SK-N-SH (cell line): ENCODE measurements at regions not wholly inside any gene's neighbourhood (a gene's known extent, or its start where the extent isn't known, plus 50 kb on each side); places are given as distances from the start of the nearest gene placed in this dataset.

ENCODE experiments used
- CTCF ChIA-PET: fragments of 300-600, 350-600 bp; formaldehyde crosslinking; extraction: SDS; loops from one replicate; lab custom pipeline; 2021; lab: Yijun Ruan, JAX
- POLR2A ChIA-PET: fragments of 350-600 bp; sonication (Branson Sonifier 250); formaldehyde crosslinking; extraction: SDS; loops from one replicate; lab custom pipeline; 2020; ENCODE audit warnings: antibody characterized with exemption, inconsistent platforms; lab: Yijun Ruan, JAX
- DNase-seq: peaks from one replicate; pipeline ENCODE4 v3.0.0; 2012
- H2AFZ ChIP-seq: fragments of 200-600 bp; sonication (generic); 2 replicates; pipeline ENCODE4 v1.8.1; 2016; ENCODE audit warnings: antibody characterized with exemption, mild to moderate bottlenecking, low read depth
- H3F3A ChIP-seq: fragments of 200-600 bp; sonication (generic); replicated peaks from 2 replicates; pipeline ENCODE3; 2016; ENCODE audit warnings: antibody characterized with exemption, mild to moderate bottlenecking; ENCODE audit not compliant: insufficient read depth
- H3K27ac ChIP-seq, 2 experiments: fragments of 200-500 bp in 1 of 2; fragments of 200-600 bp in 1 of 2; sonication (Bioruptor generic) in 1 of 2; sonication (generic), shearing (Covaris generic) in 1 of 2; 2 replicates each; pipeline versions ENCODE4 v1.5.1 to v1.6.1; 2014 to 2016; ENCODE audit warnings: low read depth in 2 of 2, inconsistent platforms in 1 of 2, low read length in 1 of 2, mild to moderate bottlenecking in 1 of 2, mixed read lengths in 1 of 2
- H3K27me3 ChIP-seq: fragments of 200-600 bp; sonication (generic), shearing (Covaris generic); 2 replicates; pipeline ENCODE4 v1.6.1; 2016; ENCODE audit warnings: mixed run types; ENCODE audit not compliant: insufficient read depth
- H3K36me3 ChIP-seq, 2 experiments: fragments of 200-500 bp in 1 of 2; fragments of 200-600 bp in 1 of 2; sonication (Bioruptor generic) in 1 of 2; sonication (generic) in 1 of 2; replicated peaks in 1 of 2; 2 replicates each; pipeline versions ENCODE3 to v1.5.1; 2014 to 2016; ENCODE audit warnings: low read length in 1 of 2, mild to moderate bottlenecking in 1 of 2; ENCODE audit not compliant: insufficient read depth in 2 of 2, control insufficient read depth in 1 of 2
- H3K4me1 ChIP-seq, 2 experiments: fragments of 200-500 bp in 1 of 2; fragments of 200-600 bp in 1 of 2; sonication (Bioruptor generic) in 1 of 2; sonication (generic), shearing (Covaris generic) in 1 of 2; 2 replicates each; pipeline versions ENCODE4 v1.5.1 to v1.6.1; 2014 to 2016; ENCODE audit warnings: low read depth in 1 of 2, low read length in 1 of 2, mixed run types in 1 of 2; ENCODE audit not compliant: insufficient read depth in 2 of 2, control insufficient read depth in 1 of 2
- H3K4me2 ChIP-seq: fragments of 200-600 bp; sonication (generic), shearing (Covaris generic); 2 replicates; pipeline ENCODE4 v1.6.1; 2017; ENCODE audit warnings: mixed run types
- H3K4me3 ChIP-seq, 2 experiments: fragments of 200-500 bp in 1 of 2; fragments of 200-600 bp in 1 of 2; sonication (Bioruptor generic) in 1 of 2; sonication (generic), shearing (Covaris generic) in 1 of 2; 2 replicates each; pipeline versions ENCODE4 v1.5.1 to v1.8.1; 2014 to 2016; ENCODE audit warnings: low read depth in 2 of 2, inconsistent platforms in 1 of 2, low read length in 1 of 2, mild to moderate bottlenecking in 1 of 2, mixed read lengths in 1 of 2, moderate library complexity in 1 of 2
- H3K79me2 ChIP-seq: fragments of 200-600 bp; sonication (generic); 2 replicates; pipeline ENCODE4 v1.8.1; 2017; ENCODE audit warnings: mild to moderate bottlenecking; ENCODE audit not compliant: insufficient read depth
- H3K9ac ChIP-seq: fragments of 200-600 bp; sonication (generic); 2 replicates; pipeline ENCODE4 v1.6.1; 2017; ENCODE audit warnings: mixed run types
- H3K9me2 ChIP-seq: fragments of 200-600 bp; sonication (generic); 2 replicates; pipeline ENCODE4 v1.6.1; 2017; ENCODE audit warnings: mixed run types
- H3K9me3 ChIP-seq: fragments of 200-600 bp; sonication (generic); 2 replicates; pipeline ENCODE4 v1.6.1; 2017; ENCODE audit warnings: mixed run types, mild to moderate bottlenecking, moderate library complexity
- H4K20me1 ChIP-seq: fragments of 200-600 bp; sonication (generic); 2 replicates; pipeline ENCODE4 v1.6.1; 2017; ENCODE audit warnings: mild to moderate bottlenecking, mixed run types; ENCODE audit not compliant: insufficient read depth
- CHD2 ChIP-seq: fragments of 150-350 bp; IDR thresholded peaks from 2 replicates; pipeline ENCODE4 v1.6.1; 2018; ENCODE audit warnings: low read length; ENCODE audit not compliant: partially characterized antibody
- ELF1 ChIP-seq: IDR thresholded peaks from 2 replicates; pipeline ENCODE4 v1.4.0; 2012
- FOSL2 ChIP-seq: IDR thresholded peaks from 2 replicates; pipeline ENCODE4 v1.4.0; 2012; ENCODE audit warnings: low read depth, mild to moderate bottlenecking, moderate library complexity, borderline replicate concordance
- GABPA ChIP-seq: IDR thresholded peaks from 2 replicates; pipeline ENCODE4 v1.4.0; 2012; ENCODE audit warnings: low read depth, mild to moderate bottlenecking
- GATA2 ChIP-seq: sonication (generic); formaldehyde crosslinking; IDR thresholded peaks from 2 replicates; pipeline ENCODE4 v1.5.0; 2020; ENCODE audit warnings: mild to moderate bottlenecking, missing genetic modification reagents
- JUND ChIP-seq: IDR thresholded peaks from 2 replicates; pipeline ENCODE4 v1.4.0; 2012
- MEF2A ChIP-seq: IDR thresholded peaks from 2 replicates; pipeline ENCODE4 v1.4.0; 2012; ENCODE audit warnings: low read depth, borderline replicate concordance
- NRF1 ChIP-seq: IDR thresholded peaks from 2 replicates; pipeline ENCODE4 v1.6.1; 2012; ENCODE audit warnings: low read depth, mild to moderate bottlenecking, low read length
- POLR2AphosphoS5 ChIP-seq: IDR thresholded peaks from 2 replicates; pipeline ENCODE4 v1.6.1; 2012; ENCODE audit warnings: low read depth, low read length
- RCOR1 ChIP-seq: fragments of 150-350 bp; IDR thresholded peaks from 2 replicates; pipeline ENCODE4 v1.6.1; 2017; ENCODE audit warnings: antibody characterized with exemption, low read length
- SIN3A ChIP-seq: IDR thresholded peaks from 2 replicates; pipeline ENCODE4 v1.6.1; 2012; ENCODE audit warnings: low read depth, mild to moderate bottlenecking, low read length, moderate library complexity, borderline replicate concordance
- SMC3 ChIP-seq: IDR thresholded peaks from 2 replicates; pipeline ENCODE4 v1.6.1; 2012; ENCODE audit warnings: low read depth, low read length, improper control_type of control experiment
- TAF1 ChIP-seq: IDR thresholded peaks from 2 replicates; pipeline ENCODE4 v1.6.1; 2012; ENCODE audit warnings: low read depth, mild to moderate bottlenecking, low read length, moderate library complexity, borderline replicate concordance
- TCF12 ChIP-seq: IDR thresholded peaks from 2 replicates; pipeline ENCODE4 v1.4.0; 2012
- YY1 ChIP-seq: IDR thresholded peaks from 2 replicates; pipeline ENCODE4 v1.4.0; 2012; ENCODE audit warnings: low read depth, mild to moderate bottlenecking
- WGBS: methylation state at CpG from one replicate; pipeline ENCODE4 v1.1.6; 2017; ENCODE audit warnings: low lambda C conversion rate; 5-methylcytosine and 5-hydroxymethylcytosine counted together
- TF ChIP-seq, protein P1 (sequence below): fragments of 150-350 bp; IDR thresholded peaks from 2 replicates; pipeline ENCODE4 v1.6.1; 2016; ENCODE audit warnings: mild to moderate bottlenecking, low read depth, low read length
- TF ChIP-seq, protein P2 (sequence below): IDR thresholded peaks from 2 replicates; pipeline ENCODE4 v1.4.0; 2012; ENCODE audit warnings: low read depth

DNA sequence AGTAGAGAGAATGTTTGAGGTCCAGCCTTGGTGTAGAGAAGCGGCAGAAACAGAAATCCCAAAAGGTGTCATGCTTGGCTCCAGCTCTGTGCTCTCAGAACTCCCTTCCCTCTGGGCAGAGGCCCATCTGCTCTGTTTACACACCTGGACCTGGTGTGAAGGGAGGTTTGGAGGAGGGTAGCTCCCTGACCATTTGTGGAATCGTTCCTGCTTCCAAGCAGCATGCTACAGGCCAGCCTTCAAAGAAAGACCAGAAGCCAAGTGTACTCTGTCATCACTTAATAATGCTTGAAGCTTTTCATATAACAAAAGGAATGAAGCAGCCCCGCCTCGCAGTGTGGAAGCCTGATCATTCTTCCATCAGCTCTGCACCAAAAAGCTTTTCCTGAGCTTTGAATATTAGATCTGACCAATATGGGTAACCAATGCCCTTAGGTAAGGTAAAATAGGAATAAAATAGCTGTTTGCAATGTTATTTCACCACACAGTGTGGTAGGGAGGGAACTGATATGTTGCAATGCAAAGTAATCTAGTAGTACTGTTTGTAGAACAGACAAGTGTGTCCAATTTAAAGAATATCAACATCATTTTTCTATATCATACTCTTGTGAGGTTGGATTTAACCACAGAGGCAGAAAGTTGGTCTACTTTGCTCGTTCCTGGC is 63.3 kb downstream of the ZIC5 start:
- Histone ChIP-seq H3K4me1 (no peaks in the 10 kb centered on the region), H3K9me3 (no peaks in the 10 kb centered on the region), H3K27ac (no peak overlapping the region), H3K9ac (no peak overlapping the region), H3F3A (no peaks in the 10 kb centered on the region), H3K27me3 (peaks cover 41% of the 10 kb centered on the region; the same call in 1 of the 2 replicates), H2AFZ (no peak overlapping the region), H3K9me2 (no peaks in the 10 kb centered on the region), H3K36me3 (no peaks in the 10 kb centered on the region), H3K4me2 (no peak overlapping the region), H4K20me1 (no peaks in the 10 kb centered on the region), H3K79me2 (no peaks in the 10 kb centered on the region), H3K4me3 (no peak overlapping the region)
- no peak for TF ChIP-seq TAF1
- TF ChIP-seq, protein P1, sequence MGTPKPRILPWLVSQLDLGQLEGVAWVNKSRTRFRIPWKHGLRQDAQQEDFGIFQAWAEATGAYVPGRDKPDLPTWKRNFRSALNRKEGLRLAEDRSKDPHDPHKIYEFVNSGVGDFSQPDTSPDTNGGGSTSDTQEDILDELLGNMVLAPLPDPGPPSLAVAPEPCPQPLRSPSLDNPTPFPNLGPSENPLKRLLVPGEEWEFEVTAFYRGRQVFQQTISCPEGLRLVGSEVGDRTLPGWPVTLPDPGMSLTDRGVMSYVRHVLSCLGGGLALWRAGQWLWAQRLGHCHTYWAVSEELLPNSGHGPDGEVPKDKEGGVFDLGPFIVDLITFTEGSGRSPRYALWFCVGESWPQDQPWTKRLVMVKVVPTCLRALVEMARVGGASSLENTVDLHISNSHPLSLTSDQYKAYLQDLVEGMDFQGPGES: no peak
- no peak for TF ChIP-seq GATA2 (CRISPR knock-in tag)
- no peak for TF ChIP-seq POLR2AphosphoS5
- no peak for TF ChIP-seq GABPA
- no peak for TF ChIP-seq MEF2A
- no peak for TF ChIP-seq TCF12
- no peak for TF ChIP-seq SMC3
- no peak for TF ChIP-seq NRF1
- TF ChIP-seq ELF1: no peak
- TF ChIP-seq JUND: no peak
- no peak for TF ChIP-seq SIN3A
- TF ChIP-seq, protein P2, sequence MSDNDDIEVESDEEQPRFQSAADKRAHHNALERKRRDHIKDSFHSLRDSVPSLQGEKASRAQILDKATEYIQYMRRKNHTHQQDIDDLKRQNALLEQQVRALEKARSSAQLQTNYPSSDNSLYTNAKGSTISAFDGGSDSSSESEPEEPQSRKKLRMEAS: no peak
- ChIA-PET POLR2A (no interaction called here), CTCF (interaction anchor here (1.1 to 1.8 kb wide), 3 partner anchors 8 to 607 kb away, joined by 3 to 6 read pairs (median 4); no protein-coding TSS in a partner anchor)
- WGBS: 26% methylated on average over 5 of the region's 5 CpGs
- no peak for DNase-seq

DNA sequence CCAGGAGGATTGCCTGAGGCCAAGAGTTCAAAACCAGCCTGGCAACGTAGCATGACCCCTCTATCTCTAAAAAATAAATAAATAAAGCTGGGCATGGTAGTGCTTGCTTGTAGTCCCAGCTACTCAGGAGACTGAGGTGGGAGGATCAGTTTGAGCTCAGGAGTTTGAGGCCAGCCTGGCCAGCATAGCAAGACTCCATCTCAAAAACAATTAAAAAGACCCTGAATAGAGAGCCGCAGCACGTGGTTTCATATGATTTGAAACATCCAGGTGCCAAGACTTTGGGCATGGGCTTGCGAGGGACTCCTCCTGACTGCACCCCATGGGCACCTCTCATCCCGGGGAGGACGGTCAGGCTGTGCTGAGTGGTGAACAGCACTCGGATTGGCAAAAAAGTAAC is 63.9 kb downstream of the ZIC5 start:
- H3K79me2 ChIP-seq: no peaks in the 10 kb centered on the region
- TF ChIP-seq RCOR1 (no peak), JUND (no peak), YY1 (no peak), FOSL2 (no peak), TCF12 (no peak), GABPA (no peak), ELF1 (no peak), CHD2 (no peak), SIN3A (no peak), GATA2 (CRISPR knock-in tag) (no peak)
- TF ChIP-seq, protein P2: no peak
- no peaks in the 10 kb centered on the region for H3F3A ChIP-seq
- no peaks in the 10 kb centered on the region for H3K36me3 ChIP-seq
- H3K4me1 ChIP-seq: no peaks in the 10 kb centered on the region
- H3K9me3 ChIP-seq: no peaks in the 10 kb centered on the region
- 53% methylated on average over 7 of the region's 7 CpGs for WGBS
- no peak overlapping the region for H2AFZ ChIP-seq
- no peak overlapping the region for H3K9ac ChIP-seq
- no peak overlapping the region for H3K4me3 ChIP-seq
- peaks cover 42% of the 10 kb centered on the region; the same call in 1 of the 2 replicates for H3K27me3 ChIP-seq
- no peak overlapping the region for H3K4me2 ChIP-seq
- ChIA-PET POLR2A (no interaction called here), CTCF (interaction anchor here (0.9 to 1.8 kb wide), 4 partner anchors 9 to 607 kb away, joined by 3 to 6 read pairs (median 4); no protein-coding TSS in a partner anchor)
- H3K27ac ChIP-seq: no peak overlapping the region
- H4K20me1 ChIP-seq: no peaks in the 10 kb centered on the region
- no peak for DNase-seq
- H3K9me2 ChIP-seq: no peaks in the 10 kb centered on the region
